IMR-90 (cell line): ENCODE measurements at regions not wholly inside any gene's neighbourhood (a gene's known extent, or its start where the extent isn't known, plus 50 kb on each side); places are given as distances from the start of the nearest gene placed in this dataset.

Experiments
- ATAC-seq: fragments of 200-7000 bp; cut with Tn5 transposase; 2 replicates; pipeline ENCODE4 v1.9.1; 2020; ENCODE audit warnings: low read depth, mild to moderate bottlenecking, moderate library complexity
- BruUV-seq: library from RNA; stranded (reverse); fragments of 400-500 nt; replicated peaks from 2 replicates; lab custom pipeline; 2021; lab: Mats Ljungman, UMichigan
- CTCF ChIA-PET: fragments of 300-600 bp; formaldehyde crosslinking; extraction: SDS; loops from one replicate; lab custom pipeline; 2021; ENCODE audit warnings: antibody characterized with exemption; lab: Yijun Ruan, JAX
- POLR2A ChIA-PET: fragments of 300-600 bp; sonication (Branson Sonifier 250); formaldehyde crosslinking; loops from one replicate; lab custom pipeline; 2022; ENCODE audit warnings: antibody characterized with exemption; ENCODE audit not compliant: unreplicated experiment; lab: Charles Lee
- DNase-seq: peaks from one replicate; pipeline ENCODE4 v3.0.0; 2013
- H2AFZ ChIP-seq: replicated peaks from 2 replicates; pipeline ENCODE3; 2013; ENCODE audit warnings: low read length, mild to moderate bottlenecking; ENCODE audit not compliant: poor library complexity
- H2AK5ac ChIP-seq: 2 replicates; pipeline ENCODE4 v1.6.1; 2013; ENCODE audit warnings: low read depth, low read length, inconsistent platforms
- H2AK9ac ChIP-seq: replicated peaks from 2 replicates; pipeline ENCODE3; 2013; ENCODE audit warnings: mild to moderate bottlenecking, low read depth, low read length, moderate library complexity; ENCODE audit not compliant: poor library complexity
- H2BK120ac ChIP-seq: 2 replicates; pipeline ENCODE4 v1.6.1; 2013; ENCODE audit warnings: low read depth, low read length, inconsistent platforms
- H2BK15ac ChIP-seq: 3 replicates; pipeline ENCODE4 v1.6.1; 2013; ENCODE audit warnings: low read depth, low read length, inconsistent platforms
- H2BK20ac ChIP-seq: 2 replicates; pipeline ENCODE4 v1.6.1; 2013; ENCODE audit warnings: low read depth, mild to moderate bottlenecking, inconsistent platforms, low read length, moderate library complexity
- H2BK5ac ChIP-seq: 2 replicates; pipeline ENCODE4 v1.6.1; 2013; ENCODE audit warnings: mild to moderate bottlenecking, low read depth, low read length, inconsistent platforms; ENCODE audit not compliant: poor library complexity, severe bottlenecking
- H3K14ac ChIP-seq: replicated peaks from 2 replicates; pipeline ENCODE4 v1.6.1; 2013; ENCODE audit warnings: low read depth, low read length, inconsistent platforms
- H3K18ac ChIP-seq: 2 replicates; pipeline ENCODE4 v1.6.1; 2013; ENCODE audit warnings: low read depth, low read length, control low read depth
- H3K23ac ChIP-seq: 2 replicates; pipeline ENCODE4 v1.6.1; 2013; ENCODE audit warnings: low read depth, low read length, inconsistent platforms
- H3K27ac ChIP-seq: 2 replicates; pipeline ENCODE4 v1.5.1; 2013; ENCODE audit warnings: mild to moderate bottlenecking, control low read depth, low read length; ENCODE audit not compliant: insufficient read depth
- H3K27me3 ChIP-seq: 2 replicates; pipeline ENCODE4 v1.6.1; 2013; ENCODE audit warnings: low read length; ENCODE audit not compliant: control insufficient read depth, insufficient read depth
- H3K36me3 ChIP-seq: 2 replicates; pipeline ENCODE4 v1.6.1; 2013; ENCODE audit warnings: low read length, mixed read lengths; ENCODE audit not compliant: control insufficient read depth, insufficient read depth
- H3K4ac ChIP-seq: 2 replicates; pipeline ENCODE4 v1.6.1; 2013; ENCODE audit warnings: low read depth, low read length, inconsistent platforms
- H3K4me1 ChIP-seq: 2 replicates; pipeline ENCODE4 v1.6.1; 2013; ENCODE audit warnings: low read length, mixed read lengths; ENCODE audit not compliant: control insufficient read depth, insufficient read depth
- H3K4me2 ChIP-seq: 2 replicates; pipeline ENCODE4 v1.6.1; 2013; ENCODE audit warnings: low read depth, mild to moderate bottlenecking, control low read depth, low read length, moderate library complexity
- H3K4me3 ChIP-seq: 2 replicates; pipeline ENCODE4 v1.5.1; 2013; ENCODE audit warnings: low read depth, mild to moderate bottlenecking, control low read depth, low read length, moderate library complexity; ENCODE audit not compliant: insufficient read depth
- H3K56ac ChIP-seq: 2 replicates; pipeline ENCODE4 v1.6.1; 2013; ENCODE audit warnings: low read length, inconsistent platforms; ENCODE audit not compliant: insufficient read depth; ENCODE audit errors: extremely low read depth
- H3K79me1 ChIP-seq, 2 experiments: 2 replicates each; pipeline ENCODE4 v1.6.1; 2013; ENCODE audit warnings: low read length in 2 of 2, inconsistent platforms in 1 of 2, low read depth in 1 of 2
- H3K9ac ChIP-seq: 2 replicates; pipeline ENCODE4 v1.6.1; 2013; ENCODE audit warnings: low read depth, low read length, control low read depth
- H3K9me1 ChIP-seq: 2 replicates; pipeline ENCODE4 v1.6.1; 2013; ENCODE audit warnings: low read length, inconsistent platforms; ENCODE audit not compliant: insufficient read depth
- H3K9me3 ChIP-seq: 2 replicates; pipeline ENCODE4 v1.6.1; 2013; ENCODE audit warnings: low read length; ENCODE audit not compliant: control insufficient read depth, insufficient read depth
- H4K20me1 ChIP-seq: 2 replicates; pipeline ENCODE4 v1.6.1; 2013; ENCODE audit warnings: low read length, inconsistent platforms; ENCODE audit not compliant: insufficient read depth
- H4K5ac ChIP-seq: 2 replicates; pipeline ENCODE4 v1.6.1; 2013; ENCODE audit warnings: mild to moderate bottlenecking, low read depth, low read length, control low read depth
- H4K8ac ChIP-seq, 2 experiments: 2 replicates each; pipeline ENCODE4 v1.6.1; 2013; ENCODE audit warnings: low read depth in 2 of 2, low read length in 2 of 2, control low read depth in 1 of 2, inconsistent platforms in 1 of 2
- H4K91ac ChIP-seq: 2 replicates; pipeline ENCODE4 v1.6.1; 2013; ENCODE audit warnings: low read depth, low read length, inconsistent platforms; ENCODE audit not compliant: insufficient read depth
- RCOR1 ChIP-seq: IDR thresholded peaks from 2 replicates; pipeline ENCODE4 v1.6.1; 2012; ENCODE audit warnings: mild to moderate bottlenecking, low read length, improper control_type of control experiment; ENCODE audit not compliant: insufficient replicate concordance
- WGBS, 2 experiments: methylation state at CpG; one replicate each; pipeline versions ENCODE4 v1.1.5 to v1.1.7; 2013; ENCODE audit warnings: missing lambda C conversion rate in 2 of 2; ENCODE audit not compliant: insufficient read length in 1 of 2; ENCODE audit errors: extremely low coverage in 2 of 2; 5-methylcytosine and 5-hydroxymethylcytosine counted together
- dilution Hi-C: fragments of 300-500 bp; cut with HindIII; formaldehyde crosslinking; loops from one replicate; pipeline ENCODE4 v1.14.3; 2018; ENCODE audit warnings: low sequenced_read_pairs; ENCODE audit not compliant: unreplicated experiment
- in situ Hi-C: fragments of 300-500 bp; cut with MboI; formaldehyde crosslinking; loops from 3 replicates; pipeline ENCODE4 v1.14.3; 2019; ENCODE audit warnings: low sequenced_read_pairs, inconsistent platforms, mixed read lengths
- intact Hi-C: fragments of 100-400 bp; cut with micrococcal nuclease; formaldehyde crosslinking; loops from 2 replicates; pipeline ENCODE4 v1.10.0; 2022
- TF ChIP-seq, protein P1 (sequence below): fragments of 150-350 bp; IDR thresholded peaks from 2 replicates; pipeline ENCODE4 v1.6.1; 2017; ENCODE audit warnings: mild to moderate bottlenecking, antibody characterized with exemption, low read length, low read depth

DNA sequence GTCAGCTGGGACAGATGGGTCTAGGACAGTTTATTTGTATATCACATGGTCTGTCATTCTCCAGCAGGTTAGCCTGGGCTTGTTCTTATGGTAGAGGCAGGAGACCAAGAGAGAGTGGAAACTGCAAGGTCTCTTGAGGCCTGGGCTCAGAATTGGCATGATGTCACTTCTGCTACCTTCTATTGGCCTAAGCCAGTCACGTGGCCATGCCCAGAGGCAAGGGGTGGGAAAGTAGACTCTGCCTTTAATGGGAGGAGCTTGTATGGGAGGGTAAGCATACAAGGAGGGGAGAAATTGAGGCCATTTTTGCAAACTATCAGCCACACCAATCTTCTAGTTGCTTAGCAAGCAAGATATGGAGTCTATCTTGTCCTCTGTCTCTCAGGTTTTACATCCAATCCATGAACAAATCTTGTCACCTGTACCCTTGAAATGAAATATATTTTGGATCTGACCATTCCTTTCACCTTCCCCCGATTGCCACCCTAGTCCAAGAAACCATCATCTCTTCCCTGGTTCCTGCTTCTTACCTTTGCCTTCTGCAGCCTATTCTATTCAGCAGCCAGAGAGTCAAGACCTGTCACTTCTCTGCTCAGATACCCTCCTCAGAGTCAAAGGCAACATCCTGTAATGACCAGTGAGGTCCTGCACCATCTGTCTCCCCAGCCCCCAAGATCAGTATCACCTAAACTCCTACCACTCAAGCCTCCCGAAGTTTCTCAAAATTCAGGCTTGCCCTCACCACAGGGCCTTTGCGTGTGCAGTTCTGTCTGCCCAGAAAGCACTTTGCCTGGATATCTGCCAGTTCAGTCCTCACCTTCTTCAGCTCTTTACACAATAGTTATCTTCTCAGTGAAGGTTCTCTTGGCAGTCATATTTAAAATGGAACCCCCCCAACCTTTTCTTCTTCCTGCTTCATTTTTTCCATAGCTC lies 240.0 kb downstream of the LOXHD1 start:
- no TSS peak for BruUV-seq
- H3K9me3 ChIP-seq = no peaks in the 10 kb centered on the region
- DNase-seq (no peak), ATAC-seq (no peak)
- H3K9ac ChIP-seq = no peak overlapping the region
- WGBS, 2 experiments = 33% methylated on average over 1 of the region's 4 CpGs; no CpG with 5 or more reads in 1 of the 2 experiments
- H3K27me3 ChIP-seq = peaks cover 3% of the 10 kb centered on the region; the same call in 1 of the 2 replicates
- H2BK5ac ChIP-seq = no peak overlapping the region
- H3K9me1 ChIP-seq = no peaks in the 10 kb centered on the region
- H4K8ac ChIP-seq = no peak overlapping the region
- no peak overlapping the region for H2AK5ac ChIP-seq
- no peak overlapping the region for H3K56ac ChIP-seq
- H3K4ac ChIP-seq = no peak overlapping the region
- H3K36me3 ChIP-seq = no peaks in the 10 kb centered on the region
- TF ChIP-seq, protein P1, sequence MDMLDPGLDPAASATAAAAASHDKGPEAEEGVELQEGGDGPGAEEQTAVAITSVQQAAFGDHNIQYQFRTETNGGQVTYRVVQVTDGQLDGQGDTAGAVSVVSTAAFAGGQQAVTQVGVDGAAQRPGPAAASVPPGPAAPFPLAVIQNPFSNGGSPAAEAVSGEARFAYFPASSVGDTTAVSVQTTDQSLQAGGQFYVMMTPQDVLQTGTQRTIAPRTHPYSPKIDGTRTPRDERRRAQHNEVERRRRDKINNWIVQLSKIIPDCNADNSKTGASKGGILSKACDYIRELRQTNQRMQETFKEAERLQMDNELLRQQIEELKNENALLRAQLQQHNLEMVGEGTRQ = peak; percentile 41; the same call in 1 of the 2 replicates
- TF ChIP-seq RCOR1 = no peak
- no peak overlapping the region for H2BK15ac ChIP-seq
- no peak overlapping the region for H3K27ac ChIP-seq
- no peak overlapping the region for H3K18ac ChIP-seq
- H2AK9ac ChIP-seq = no peak overlapping the region
- no peaks in the 10 kb centered on the region; the same call in 1 of the 2 replicates for H3K4me1 ChIP-seq
- H3K4me3 ChIP-seq = no peak overlapping the region
- no peak overlapping the region for H2BK120ac ChIP-seq
- in situ Hi-C loops = no loop called here
- no peak overlapping the region for H3K23ac ChIP-seq
- dilution Hi-C loops = no loop called here
- no peak overlapping the region for H4K91ac ChIP-seq
- H2BK20ac ChIP-seq = no peak overlapping the region
- ChIA-PET POLR2A (no interaction called here), CTCF (no interaction called here)
- H3K4me2 ChIP-seq = no peak overlapping the region
- H3K79me1 ChIP-seq = no peaks in the 10 kb centered on the region
- H4K20me1 ChIP-seq = no peaks in the 10 kb centered on the region
- H2AFZ ChIP-seq = no peak overlapping the region
- intact Hi-C loops = no loop called here
- H4K5ac ChIP-seq = no peak overlapping the region
- no peak overlapping the region for H3K14ac ChIP-seq
